ENCODE measurements at regions not wholly inside any gene's neighbourhood (a gene's known extent, or its start where the extent isn't known, plus 50 kb on each side); places are given as distances from the start of the nearest gene placed in this dataset.

DNA sequence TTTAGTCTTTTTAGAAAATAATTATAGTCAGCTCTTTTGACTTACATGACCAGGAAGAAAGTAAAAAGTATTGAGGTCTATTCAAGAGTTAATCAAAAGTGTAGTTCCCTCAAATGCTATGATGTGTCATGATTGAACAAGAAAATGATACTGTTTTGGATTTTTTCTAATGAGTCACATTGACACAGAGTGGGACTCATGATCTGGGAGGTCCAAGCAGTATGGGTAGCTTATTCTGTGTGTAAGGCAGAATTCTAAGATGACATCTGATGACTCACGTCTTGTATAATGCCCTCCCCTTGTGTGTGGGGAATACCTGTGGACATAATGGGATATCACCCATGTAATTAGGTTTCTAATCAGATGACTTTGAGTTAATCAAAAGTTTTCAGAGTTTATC is 178.1 kb upstream of the DDHD1 start:
- Histone ChIP-seq H3K9me3 (ENCODE audit: low read depth, low read length) (no peaks in the 10 kb centered on the region), H3K27me3 (ENCODE audit: insufficient read depth, low read length) (no peaks in the 10 kb centered on the region), H3K4me1 (ENCODE audit: insufficient read depth, low read length) (no peaks in the 10 kb centered on the region), H3K4me3 (ENCODE audit: low read length) (no peak overlapping the region)

DNA sequence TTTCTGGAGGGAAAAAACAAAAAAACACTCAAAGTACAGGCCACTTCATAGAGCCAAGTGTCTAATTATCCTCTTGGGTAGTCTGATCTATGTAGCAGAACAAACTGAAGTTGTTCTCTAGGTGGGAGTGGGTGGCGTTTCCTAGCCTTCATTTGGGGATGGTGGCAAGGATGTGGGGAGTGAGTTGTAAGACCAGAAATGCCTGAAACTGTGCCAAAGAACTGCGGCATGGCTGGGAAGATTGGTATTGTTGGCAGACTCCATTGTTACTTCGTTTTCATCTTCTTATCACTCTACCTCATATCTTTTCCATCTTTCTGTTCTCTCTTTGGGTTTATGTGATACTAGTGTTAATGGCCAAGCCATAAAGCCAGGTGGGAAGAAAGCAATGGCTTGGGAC is 177.3 kb upstream of the DDHD1 start:
- Histone ChIP-seq H3K4me3 (ENCODE audit: low read length) (no peak overlapping the region), H3K4me1 (ENCODE audit: insufficient read depth, low read length) (no peaks in the 10 kb centered on the region), H3K9me3 (ENCODE audit: low read depth, low read length) (no peaks in the 10 kb centered on the region), H3K27me3 (ENCODE audit: insufficient read depth, low read length) (no peaks in the 10 kb centered on the region)

DNA sequence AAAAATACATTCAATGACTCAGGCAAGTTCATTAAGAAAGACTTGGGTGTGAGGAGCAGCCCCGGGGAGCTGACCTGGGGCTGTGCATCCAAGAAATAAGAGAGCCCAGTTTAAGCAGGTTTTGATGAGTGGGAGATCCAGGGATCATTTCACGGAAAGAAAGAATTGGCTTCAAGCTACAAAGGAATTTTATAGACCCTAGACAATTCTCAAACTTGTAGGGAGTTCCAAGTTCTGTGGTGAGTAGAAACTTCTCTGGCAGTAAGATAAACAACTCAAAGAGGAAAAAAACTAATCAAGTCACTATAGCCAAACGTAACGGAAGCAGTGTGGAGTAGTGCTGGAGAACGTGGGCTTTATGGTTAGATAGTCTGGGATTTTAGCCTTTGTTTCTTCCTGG is 175.7 kb upstream of the DDHD1 start:
- no peaks in the 10 kb centered on the region for H3K9me3 ChIP-seq (ENCODE audit: low read depth, low read length)
- H3K4me1 ChIP-seq (ENCODE audit: insufficient read depth, low read length) = no peaks in the 10 kb centered on the region
- H3K27me3 ChIP-seq (ENCODE audit: insufficient read depth, low read length) = no peaks in the 10 kb centered on the region
- no peak overlapping the region for H3K4me3 ChIP-seq (ENCODE audit: low read length)

DNA sequence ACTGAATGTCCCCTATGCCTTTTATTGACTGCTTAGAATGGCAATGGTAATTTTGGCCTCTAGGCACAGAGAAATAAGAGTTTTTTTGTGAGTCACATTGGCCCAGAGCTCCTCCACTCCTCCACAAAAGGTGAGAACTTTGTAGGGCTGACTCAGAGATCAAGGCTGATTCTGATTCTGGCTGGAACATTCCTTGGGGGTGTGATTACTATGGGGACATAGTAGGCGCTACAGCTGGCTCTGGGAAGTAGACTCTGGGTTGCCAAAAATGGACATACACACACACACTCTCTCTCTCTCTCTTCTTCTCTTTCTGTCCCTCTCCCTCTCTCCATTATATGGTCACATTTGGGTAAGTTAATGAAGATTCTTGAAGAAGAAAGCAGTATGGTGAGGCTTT is 174.6 kb upstream of the DDHD1 start:
- no peaks in the 10 kb centered on the region for H3K4me1 ChIP-seq (ENCODE audit: insufficient read depth, low read length)
- H3K27me3 ChIP-seq (ENCODE audit: insufficient read depth, low read length) = no peaks in the 10 kb centered on the region

DNA sequence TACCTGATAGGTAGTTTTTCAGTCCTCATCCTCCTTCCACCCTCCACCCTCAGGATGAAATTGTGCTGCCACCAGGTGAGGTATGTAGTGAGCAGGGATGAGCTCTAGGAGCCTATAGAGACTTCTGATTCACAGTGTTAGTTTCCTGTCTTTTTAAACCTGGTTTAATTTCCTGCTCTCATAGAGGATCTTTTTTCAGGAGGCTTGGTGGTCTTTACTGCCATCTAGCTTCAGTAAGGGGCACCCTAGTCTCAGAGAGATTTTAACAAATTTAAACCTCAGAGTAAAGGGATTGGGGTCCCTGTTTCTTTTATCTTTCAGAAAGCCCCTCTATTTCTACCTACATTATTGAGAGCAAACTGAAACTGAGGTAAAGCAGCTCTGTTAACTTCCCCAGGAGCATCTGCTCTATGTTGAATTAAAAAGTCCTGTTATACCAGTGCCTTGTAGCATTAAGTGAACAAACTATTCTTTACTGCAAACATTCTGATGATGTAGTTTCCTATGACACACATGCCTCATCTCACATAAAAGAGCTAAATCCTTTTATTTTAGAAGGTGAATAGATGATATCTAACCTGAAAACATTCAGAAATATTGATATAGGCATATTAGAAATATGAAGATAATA is 172.2 kb upstream of the DDHD1 start:
- Histone ChIP-seq H3K9me3 (ENCODE audit: low read depth, low read length) (no peaks in the 10 kb centered on the region), H3K4me3 (ENCODE audit: low read length) (no peak overlapping the region), H3K27me3 (ENCODE audit: insufficient read depth, low read length) (no peaks in the 10 kb centered on the region), H3K4me1 (ENCODE audit: insufficient read depth, low read length) (no peaks in the 10 kb centered on the region)

More for the DNA sequence above, 174.6 kb upstream of the DDHD1 start:
- no peak overlapping the region for H3K4me3 ChIP-seq (ENCODE audit: low read length)
- no peaks in the 10 kb centered on the region for H3K9me3 ChIP-seq (ENCODE audit: low read depth, low read length)

DNA sequence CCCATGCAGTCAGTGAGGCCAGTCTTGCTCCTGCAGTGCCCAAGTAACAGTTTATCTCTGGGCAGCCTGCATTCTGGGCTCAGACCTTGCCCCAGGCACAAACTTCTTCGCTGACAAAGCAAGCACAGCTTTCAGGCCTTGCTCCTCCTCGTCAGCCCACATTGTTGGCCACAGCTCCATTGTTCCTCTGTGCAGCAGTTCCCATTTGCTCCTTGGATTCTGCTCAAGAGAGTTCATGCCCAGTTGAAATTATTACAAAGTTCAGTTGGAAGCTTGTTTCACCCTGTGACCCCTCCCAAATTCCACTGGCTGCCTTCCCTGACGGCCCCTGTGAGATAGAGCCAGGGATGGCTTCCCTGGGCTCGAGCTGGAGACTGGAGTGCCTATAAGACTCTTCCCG is 163.4 kb upstream of the DDHD1 start:
- no peak overlapping the region for H3K4me3 ChIP-seq (ENCODE audit: low read length)
- no peaks in the 10 kb centered on the region for H3K9me3 ChIP-seq (ENCODE audit: low read depth, low read length)
- H3K27me3 ChIP-seq (ENCODE audit: insufficient read depth, low read length) = no peaks in the 10 kb centered on the region
- H3K4me1 ChIP-seq (ENCODE audit: insufficient read depth, low read length) = no peaks in the 10 kb centered on the region

DNA sequence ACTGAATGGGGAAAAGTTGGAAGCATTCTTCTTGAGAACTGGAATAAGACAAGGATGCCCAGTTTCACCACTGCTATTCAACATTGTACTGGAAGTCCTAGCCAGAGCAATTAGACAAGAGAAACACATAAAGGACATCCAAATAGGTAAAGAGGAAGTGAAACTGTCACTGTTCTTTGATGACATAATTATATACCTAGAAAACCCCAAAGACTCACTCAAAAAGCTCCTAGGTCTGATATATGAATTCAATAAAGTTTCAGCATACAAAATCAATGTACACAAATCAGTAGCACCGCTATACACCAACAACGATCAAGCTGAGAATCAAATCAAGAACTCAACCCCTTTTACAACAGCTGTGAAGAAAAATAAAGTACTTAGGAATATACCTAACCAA is 157.3 kb upstream of the DDHD1 start:
- Histone ChIP-seq H3K27me3 (ENCODE audit: insufficient read depth, low read length) (no peaks in the 10 kb centered on the region), H3K4me3 (ENCODE audit: low read length) (no peak overlapping the region), H3K4me1 (ENCODE audit: insufficient read depth, low read length) (peaks cover 5% of the 10 kb centered on the region), H3K9me3 (ENCODE audit: low read depth, low read length) (no peaks in the 10 kb centered on the region)

DNA sequence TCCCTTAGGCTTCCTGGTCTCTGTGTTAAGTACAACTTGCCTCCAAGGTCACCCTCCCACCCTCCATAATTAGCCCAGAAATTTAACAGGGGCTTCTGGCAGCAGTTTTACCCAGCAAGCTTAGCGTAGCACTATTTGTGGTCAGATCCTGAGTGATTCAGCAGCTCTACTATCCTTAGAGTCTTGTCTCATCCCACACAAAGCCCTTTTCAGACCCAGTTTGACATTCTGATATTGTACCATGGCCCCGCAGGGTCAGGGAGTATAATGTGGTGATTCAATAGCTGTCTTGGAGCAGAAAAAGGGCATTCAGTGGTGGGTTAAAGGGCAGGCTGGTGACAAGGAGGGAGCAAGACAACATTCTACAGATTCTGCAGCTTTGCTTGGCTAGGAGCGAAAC is 153.8 kb upstream of the DDHD1 start:
- no peak overlapping the region for H3K4me3 ChIP-seq (ENCODE audit: low read length)
- H3K9me3 ChIP-seq (ENCODE audit: low read depth, low read length) = no peaks in the 10 kb centered on the region
- no peaks in the 10 kb centered on the region for H3K27me3 ChIP-seq (ENCODE audit: insufficient read depth, low read length)
- peaks cover 5% of the 10 kb centered on the region for H3K4me1 ChIP-seq (ENCODE audit: insufficient read depth, low read length)

DNA sequence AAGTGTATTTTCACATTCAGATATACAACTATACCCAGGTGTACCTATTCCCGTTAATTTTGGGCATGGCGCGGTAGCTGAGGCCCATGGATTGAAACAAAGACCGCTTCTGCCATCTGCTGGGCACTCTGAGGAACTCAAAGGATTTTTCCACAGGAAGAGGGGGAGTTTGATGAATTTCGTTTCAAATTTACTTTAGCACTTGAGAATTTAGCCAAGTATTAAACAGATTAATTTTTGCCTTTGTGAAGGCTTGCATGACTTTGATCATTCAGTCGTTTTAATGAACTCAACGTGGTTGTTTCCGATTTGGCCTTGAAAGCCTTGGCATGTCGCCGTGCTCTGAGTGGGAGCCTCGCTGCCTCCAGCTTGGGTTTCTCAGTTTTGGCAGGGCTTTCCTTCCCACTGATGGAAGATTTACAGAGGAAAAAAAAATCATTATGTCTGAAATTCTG is 153.2 kb upstream of the DDHD1 start:
- Histone ChIP-seq H3K4me3 (ENCODE audit: low read length) (no peak overlapping the region), H3K9me3 (ENCODE audit: low read depth, low read length) (no peaks in the 10 kb centered on the region), H3K27me3 (ENCODE audit: insufficient read depth, low read length) (no peaks in the 10 kb centered on the region), H3K4me1 (ENCODE audit: insufficient read depth, low read length) (peaks cover 5% of the 10 kb centered on the region)

DNA sequence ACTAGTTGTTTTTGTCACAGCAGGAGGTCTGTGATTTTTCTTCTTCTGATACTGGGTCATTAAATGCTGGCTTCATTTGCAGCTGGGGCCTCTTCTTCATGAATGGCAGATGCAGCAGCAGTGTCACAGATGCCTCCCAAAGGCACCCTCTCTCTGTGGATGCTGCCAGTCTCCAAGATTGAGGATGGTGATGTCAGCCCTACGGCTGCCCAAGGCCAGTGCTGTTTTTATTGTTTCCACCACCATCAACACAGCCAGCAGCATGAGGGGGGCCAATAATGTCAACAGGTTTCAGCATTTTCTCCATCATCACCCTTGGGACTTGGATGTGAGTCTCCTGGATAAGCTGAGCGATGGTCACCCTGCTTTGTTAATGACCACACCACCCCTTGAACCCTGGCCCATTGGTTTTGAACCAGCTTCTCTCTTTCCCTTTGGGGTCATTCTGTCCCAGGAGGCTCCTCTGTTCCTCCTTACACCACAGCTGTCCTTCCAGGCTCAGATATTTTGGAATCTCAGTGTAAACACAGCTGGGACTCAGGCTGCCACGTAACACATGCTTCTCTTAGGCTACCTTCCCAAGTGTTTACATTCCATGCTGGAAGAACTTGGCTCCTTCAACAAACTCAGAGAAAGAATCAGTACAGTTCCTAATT is 151.7 kb upstream of the DDHD1 start:
- Histone ChIP-seq H3K9me3 (ENCODE audit: low read depth, low read length) (no peaks in the 10 kb centered on the region), H3K27me3 (ENCODE audit: insufficient read depth, low read length) (no peaks in the 10 kb centered on the region), H3K4me3 (ENCODE audit: low read length) (no peak overlapping the region), H3K4me1 (ENCODE audit: insufficient read depth, low read length) (peaks cover 5% of the 10 kb centered on the region)

DNA sequence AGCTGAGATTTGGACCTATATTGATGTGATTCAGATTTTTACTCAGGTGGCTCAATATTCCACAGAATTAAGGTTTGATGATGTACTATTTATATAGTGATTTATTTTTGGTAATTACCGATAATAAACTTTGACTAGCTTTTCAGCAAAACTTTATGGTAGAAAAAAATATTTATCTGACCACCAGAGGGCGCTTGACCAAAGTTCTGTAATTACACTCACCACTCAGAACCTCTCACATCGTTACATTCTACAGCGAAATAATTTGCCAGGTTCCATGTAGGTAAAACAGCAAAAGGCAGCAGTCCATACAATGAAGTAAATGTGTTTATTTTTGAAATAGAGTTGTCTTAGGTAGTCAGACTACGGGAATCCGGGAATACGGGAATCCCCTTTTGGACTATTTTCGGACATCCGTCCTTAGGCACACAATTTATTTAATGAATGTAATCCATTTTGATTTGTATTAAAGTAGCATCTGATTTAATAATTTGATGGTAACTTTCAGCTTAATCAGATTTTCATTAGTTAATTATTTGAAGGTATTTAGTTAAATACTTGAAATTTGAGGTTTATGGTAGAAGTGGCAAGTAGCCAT is 143.0 kb upstream of the DDHD1 start:
- Histone ChIP-seq H3K27me3 (ENCODE audit: insufficient read depth, low read length) (no peaks in the 10 kb centered on the region), H3K9me3 (ENCODE audit: low read depth, low read length) (no peaks in the 10 kb centered on the region), H3K4me3 (ENCODE audit: low read length) (no peak overlapping the region), H3K4me1 (ENCODE audit: insufficient read depth, low read length) (no peaks in the 10 kb centered on the region)

DNA sequence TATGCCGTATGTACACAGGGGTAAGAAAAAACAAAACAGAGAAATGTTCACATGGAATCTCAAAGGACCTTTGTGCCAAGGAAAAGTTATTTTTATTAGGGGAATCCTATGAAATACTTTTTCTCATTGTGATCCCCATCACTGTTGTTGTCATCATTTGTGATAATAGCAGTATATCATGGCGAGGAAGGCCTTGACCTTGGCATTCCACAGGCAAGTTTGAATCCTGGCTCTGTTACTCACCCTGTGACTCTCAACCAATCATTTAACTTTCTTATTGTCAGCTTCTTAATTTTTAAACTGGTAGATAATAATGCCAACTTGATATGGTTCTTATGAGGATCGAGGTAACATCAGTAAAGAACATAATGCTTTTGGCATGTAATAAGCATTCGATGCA is 142.2 kb upstream of the DDHD1 start:
- Histone ChIP-seq H3K27me3 (ENCODE audit: insufficient read depth, low read length) (no peaks in the 10 kb centered on the region), H3K9me3 (ENCODE audit: low read depth, low read length) (no peaks in the 10 kb centered on the region), H3K4me1 (ENCODE audit: insufficient read depth, low read length) (no peaks in the 10 kb centered on the region), H3K4me3 (ENCODE audit: low read length) (no peak overlapping the region)

DNA sequence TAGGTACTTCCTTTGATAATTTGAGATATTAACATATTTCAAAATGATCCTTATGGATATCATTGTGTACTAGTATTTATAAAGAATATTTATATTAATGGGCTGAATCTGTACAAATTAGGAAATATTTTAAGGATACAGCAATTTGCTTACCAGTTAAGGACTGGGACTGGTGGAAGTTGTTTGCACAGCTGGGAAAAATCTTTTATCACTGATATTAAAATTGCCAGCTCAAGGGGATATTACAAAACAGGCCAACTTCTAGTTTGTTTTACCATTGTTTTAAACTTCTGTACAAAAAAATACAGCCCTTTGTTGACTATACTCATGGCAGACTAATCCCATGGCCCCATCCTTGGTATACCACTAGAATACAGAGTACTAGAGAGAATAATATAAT is 133.2 kb upstream of the DDHD1 start:
- H3K27me3 ChIP-seq (ENCODE audit: insufficient read depth, low read length) = no peaks in the 10 kb centered on the region
- no peak overlapping the region for H3K4me3 ChIP-seq (ENCODE audit: low read length)
- no peaks in the 10 kb centered on the region for H3K9me3 ChIP-seq (ENCODE audit: low read depth, low read length)
- H3K4me1 ChIP-seq (ENCODE audit: insufficient read depth, low read length) = no peaks in the 10 kb centered on the region

DNA sequence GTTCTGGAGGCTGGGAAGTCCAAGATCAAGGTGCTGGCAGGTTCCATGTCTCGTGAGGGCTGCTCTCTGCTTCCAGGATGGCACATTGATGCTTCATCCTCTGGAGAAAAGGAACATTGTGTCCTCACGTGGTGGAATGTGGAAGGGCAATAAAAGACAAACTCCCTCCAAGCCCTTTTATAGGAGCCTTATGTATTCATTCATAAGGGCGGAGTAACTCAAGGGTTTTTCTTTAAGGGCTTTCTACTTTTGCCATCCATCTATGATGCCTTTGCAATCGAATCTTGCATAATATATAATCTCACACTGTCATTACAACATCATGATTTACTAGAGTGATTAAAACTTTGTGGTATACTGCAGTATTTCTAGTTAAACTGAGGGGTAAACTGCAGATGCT is 132.7 kb upstream of the DDHD1 start:
- no peak overlapping the region for H3K4me3 ChIP-seq (ENCODE audit: low read length)
- no peaks in the 10 kb centered on the region for H3K9me3 ChIP-seq (ENCODE audit: low read depth, low read length)
- H3K4me1 ChIP-seq (ENCODE audit: insufficient read depth, low read length) = no peaks in the 10 kb centered on the region
- H3K27me3 ChIP-seq (ENCODE audit: insufficient read depth, low read length) = no peaks in the 10 kb centered on the region

DNA sequence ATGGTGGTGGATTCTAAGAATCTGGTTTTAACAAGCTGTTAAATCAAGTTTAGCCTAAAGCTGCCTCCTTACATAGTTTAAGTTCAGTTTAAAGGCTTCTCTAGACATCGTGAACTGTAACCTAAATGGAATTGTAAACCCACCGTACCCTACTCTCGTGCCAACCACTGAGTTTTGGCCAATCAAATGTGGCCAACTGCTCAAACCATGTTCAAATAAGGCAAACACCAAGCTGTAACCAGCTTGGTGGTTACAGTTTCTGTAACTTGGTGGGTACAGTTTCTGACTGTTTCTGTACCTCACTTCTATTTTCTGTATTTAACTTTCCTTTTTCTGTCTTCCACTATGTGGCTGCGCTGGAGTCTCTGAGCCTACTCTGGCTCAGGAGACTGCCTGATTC is 131.9 kb upstream of the DDHD1 start:
- Histone ChIP-seq H3K4me3 (ENCODE audit: low read length) (no peak overlapping the region), H3K27me3 (ENCODE audit: insufficient read depth, low read length) (no peaks in the 10 kb centered on the region), H3K4me1 (ENCODE audit: insufficient read depth, low read length) (no peaks in the 10 kb centered on the region), H3K9me3 (ENCODE audit: low read depth, low read length) (no peaks in the 10 kb centered on the region)

Measured in mononuclear cell (primary cell).